HL-60 (cell line): ENCODE measurements at regions not wholly inside any gene's neighbourhood (a gene's known extent, or its start where the extent isn't known, plus 50 kb on each side); places are given as distances from the start of the nearest gene placed in this dataset.

Source experiments
- CTCF ChIP-seq: IDR thresholded peaks from one replicate; pipeline ENCODE4 v1.5.1; 2011; ENCODE audit warnings: low read length, control low read depth, inconsistent platforms; ENCODE audit not compliant: insufficient read depth
- GABPA ChIP-seq: IDR thresholded peaks from 2 replicates; pipeline ENCODE4 v1.6.1; 2012; ENCODE audit warnings: low read depth
- POLR2AphosphoS5 ChIP-seq: IDR thresholded peaks from 2 replicates; pipeline ENCODE4 v1.6.1; 2012; ENCODE audit warnings: low read depth
- REST ChIP-seq: IDR thresholded peaks from 2 replicates; pipeline ENCODE4 v1.6.1; 2012; ENCODE audit warnings: low read depth; ENCODE audit not compliant: insufficient replicate concordance

GRCh38 chr12:115400011-115400410 is 716.0 kb upstream of the TBX3 start:
- TF ChIP-seq POLR2AphosphoS5 (no peak), REST (no peak), CTCF (no peak), GABPA (no peak)
